ENCODE measurements at regions not wholly inside any gene's neighbourhood (a gene's known extent, or its start where the extent isn't known, plus 50 kb on each side); places are given as distances from the start of the nearest gene placed in this dataset.

DNA sequence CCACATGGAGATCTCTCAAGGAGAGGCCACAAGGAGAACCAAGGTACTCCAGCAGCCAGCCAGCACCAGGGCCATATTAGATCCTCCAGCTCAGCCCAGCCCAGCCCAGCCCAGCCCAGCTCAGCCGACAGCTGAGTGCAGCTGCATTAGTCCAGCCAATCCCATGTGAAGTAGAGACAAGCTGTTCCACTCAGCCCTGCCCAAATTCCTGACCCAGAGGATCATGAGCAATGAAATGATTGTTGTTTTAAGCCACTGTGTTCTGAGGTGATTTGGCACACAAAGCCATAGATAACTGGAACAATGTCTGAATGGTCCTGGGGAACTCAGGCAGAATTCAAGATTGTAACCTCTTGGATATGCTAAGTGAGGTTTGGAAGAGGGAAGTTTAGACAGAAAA, 59.5 kb upstream of the BMP2 start:
- Histone ChIP-seq H4K12ac (ENCODE audit: low read depth, low read length) (no peak overlapping the region), H3K4me1 (ENCODE audit: control insufficient read depth in 1 of 2, insufficient read depth in 2 of 2, low read length in 2 of 2) (peaks cover 8 to 14% of the 10 kb centered on the region in 2 experiments), H3K27ac (ENCODE audit: low read depth, low read length) (no peak overlapping the region), H2BK5ac (ENCODE audit: low read depth, low read length, poor library complexity) (no peak overlapping the region), H3K79me2 (ENCODE audit: control insufficient read depth, insufficient read depth, low read length, poor library complexity) (no peaks in the 10 kb centered on the region), H2BK120ac (ENCODE audit: insufficient read depth, low read length, poor library complexity) (no peak overlapping the region), H3K4ac (ENCODE audit: low read depth, low read length) (no peak overlapping the region), H4K8ac (ENCODE audit: low read depth, low read length) (no peak overlapping the region), H3K18ac (ENCODE audit: low read length) (no peak overlapping the region), H3K9ac (ENCODE audit: low read length) (no peak overlapping the region), H2BK12ac (ENCODE audit: low read length) (no peak overlapping the region), H3K4me3 (ENCODE audit: low read depth, low read length) (no peak overlapping the region), H3K27me3 (ENCODE audit: insufficient read depth, low read length) (no peaks in the 10 kb centered on the region), H2AFZ (ENCODE audit: insufficient read depth, low read length, poor library complexity) (no peak overlapping the region), H3K79me1 (ENCODE audit: low read length) (no peaks in the 10 kb centered on the region), H4K91ac (ENCODE audit: low read depth, low read length) (no peak overlapping the region), H3K36me3 (ENCODE audit: control insufficient read depth in 1 of 2, insufficient read depth in 2 of 2, low read length in 2 of 2) (no peaks in the 10 kb centered on the region), H3K4me2 (ENCODE audit: low read length) (no peak overlapping the region), H2AK5ac (ENCODE audit: low read length) (no peak overlapping the region), H3K9me3 (ENCODE audit: insufficient read depth, low read depth, low read length) (no peaks in the 10 kb centered on the region), H3K23ac (ENCODE audit: low read length) (no peak overlapping the region), H3K14ac (ENCODE audit: low read length) (no peak overlapping the region)
- no CpG with 5 or more reads among the region's 1 CpG for WGBS (ENCODE audit: extremely low coverage, insufficient coverage, insufficient read length)
- DNase-seq, result no peak

DNA sequence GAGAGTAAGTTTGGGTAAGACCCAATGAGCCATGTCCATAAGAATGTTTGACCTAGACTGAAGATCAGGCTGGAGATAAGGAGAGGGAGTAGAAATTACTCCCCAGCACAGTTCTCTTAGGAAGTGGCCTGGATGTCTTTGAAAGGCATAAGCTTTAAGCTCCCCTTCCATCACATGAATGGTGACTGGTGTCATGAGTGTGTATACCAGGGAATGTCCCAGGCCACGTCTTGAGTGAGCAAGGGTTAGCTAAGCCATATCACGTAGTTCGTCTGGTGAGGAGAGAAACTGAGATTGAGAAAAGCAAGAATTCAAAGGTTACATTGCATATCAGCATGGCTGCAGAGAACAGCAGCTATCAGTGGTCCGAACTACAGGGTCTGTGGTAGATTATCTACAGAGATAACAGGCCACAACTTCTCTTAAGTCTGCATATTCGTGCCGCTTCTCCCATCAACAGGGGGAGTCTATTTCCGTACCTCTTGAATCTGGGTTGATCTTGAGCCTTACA, 60.1 kb upstream of the BMP2 start:
- Histone ChIP-seq H3K9ac (ENCODE audit: low read length) (no peak overlapping the region), H4K8ac (ENCODE audit: low read depth, low read length) (no peak overlapping the region), H2BK12ac (ENCODE audit: low read length) (no peak overlapping the region), H3K4ac (ENCODE audit: low read depth, low read length) (no peak overlapping the region), H3K4me3 (ENCODE audit: low read depth, low read length) (no peak overlapping the region), H3K27me3 (ENCODE audit: insufficient read depth, low read length) (no peaks in the 10 kb centered on the region), H3K79me2 (ENCODE audit: control insufficient read depth, insufficient read depth, low read length, poor library complexity) (no peaks in the 10 kb centered on the region), H4K12ac (ENCODE audit: low read depth, low read length) (no peak overlapping the region), H3K4me1 (ENCODE audit: control insufficient read depth in 1 of 2, insufficient read depth in 2 of 2, low read length in 2 of 2) (peaks cover 8 to 14% of the 10 kb centered on the region in 2 experiments), H3K23ac (ENCODE audit: low read length) (no peak overlapping the region), H3K36me3 (ENCODE audit: control insufficient read depth in 1 of 2, insufficient read depth in 2 of 2, low read length in 2 of 2) (no peaks in the 10 kb centered on the region), H2AFZ (ENCODE audit: insufficient read depth, low read length, poor library complexity) (no peak overlapping the region), H3K27ac (ENCODE audit: low read depth, low read length) (no peak overlapping the region), H2AK5ac (ENCODE audit: low read length) (no peak overlapping the region), H3K14ac (ENCODE audit: low read length) (no peak overlapping the region), H2BK5ac (ENCODE audit: low read depth, low read length, poor library complexity) (no peak overlapping the region), H3K9me3 (ENCODE audit: insufficient read depth, low read depth, low read length) (no peaks in the 10 kb centered on the region), H4K91ac (ENCODE audit: low read depth, low read length) (no peak overlapping the region), H3K18ac (ENCODE audit: low read length) (no peak overlapping the region), H2BK120ac (ENCODE audit: insufficient read depth, low read length, poor library complexity) (no peak overlapping the region), H3K79me1 (ENCODE audit: low read length) (no peaks in the 10 kb centered on the region), H3K4me2 (ENCODE audit: low read length) (no peak overlapping the region)
- no peak for DNase-seq
- WGBS (ENCODE audit: extremely low coverage, insufficient coverage, insufficient read length), result no CpG with 5 or more reads among the region's 7 CpGs

DNA sequence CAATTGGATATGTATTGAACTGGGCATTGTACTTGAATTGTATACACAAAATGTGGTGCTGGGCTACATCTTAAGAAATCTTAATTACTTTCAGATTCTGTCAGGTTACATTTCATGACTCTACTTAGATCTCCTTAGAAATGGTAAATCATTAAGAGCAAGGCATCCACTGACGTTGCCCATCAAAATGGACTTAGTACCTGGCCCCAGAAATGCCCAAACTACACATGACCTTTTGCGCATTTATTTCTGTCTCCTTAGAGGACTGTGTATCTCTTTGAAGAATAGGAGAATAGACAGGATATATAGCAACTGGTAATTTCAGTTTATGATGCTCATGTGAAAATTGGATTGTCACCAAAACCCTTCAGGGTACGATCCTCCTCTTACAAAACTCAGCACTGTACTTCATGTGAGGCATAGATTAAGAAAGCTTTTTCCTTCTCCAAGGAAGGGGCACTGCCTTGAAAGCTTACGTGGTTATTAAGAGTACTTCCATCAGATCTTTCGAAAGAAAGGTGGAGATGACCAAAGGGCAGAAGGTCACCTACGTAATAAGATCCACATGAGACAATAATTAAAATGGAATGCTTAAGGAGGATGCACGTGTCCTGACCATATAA, 61.4 kb upstream of the BMP2 start:
- Histone ChIP-seq H3K4me1 (ENCODE audit: control insufficient read depth in 1 of 2, insufficient read depth in 2 of 2, low read length in 2 of 2) (peaks cover 8 to 14% of the 10 kb centered on the region in 2 experiments), H4K12ac (ENCODE audit: low read depth, low read length) (no peak overlapping the region), H3K18ac (ENCODE audit: low read length) (no peak overlapping the region), H3K4me3 (ENCODE audit: low read depth, low read length) (no peak overlapping the region), H4K8ac (ENCODE audit: low read depth, low read length) (no peak overlapping the region), H2BK12ac (ENCODE audit: low read length) (no peak overlapping the region), H3K23ac (ENCODE audit: low read length) (no peak overlapping the region), H4K91ac (ENCODE audit: low read depth, low read length) (no peak overlapping the region), H3K14ac (ENCODE audit: low read length) (no peak overlapping the region), H3K9ac (ENCODE audit: low read length) (no peak overlapping the region), H2AFZ (ENCODE audit: insufficient read depth, low read length, poor library complexity) (no peak overlapping the region), H3K27ac (ENCODE audit: low read depth, low read length) (no peak overlapping the region), H3K36me3 (ENCODE audit: control insufficient read depth in 1 of 2, insufficient read depth in 2 of 2, low read length in 2 of 2) (no peaks in the 10 kb centered on the region), H3K4ac (ENCODE audit: low read depth, low read length) (no peak overlapping the region), H3K9me3 (ENCODE audit: insufficient read depth, low read depth, low read length) (no peaks in the 10 kb centered on the region), H3K79me1 (ENCODE audit: low read length) (no peaks in the 10 kb centered on the region), H2BK5ac (ENCODE audit: low read depth, low read length, poor library complexity) (no peak overlapping the region), H3K27me3 (ENCODE audit: insufficient read depth, low read length) (no peaks in the 10 kb centered on the region), H2BK120ac (ENCODE audit: insufficient read depth, low read length, poor library complexity) (no peak overlapping the region), H2AK5ac (ENCODE audit: low read length) (no peak overlapping the region), H3K4me2 (ENCODE audit: low read length) (no peak overlapping the region), H3K79me2 (ENCODE audit: control insufficient read depth, insufficient read depth, low read length, poor library complexity) (no peaks in the 10 kb centered on the region)
- DNase-seq, result no peak
- no CpG with 5 or more reads among the region's 7 CpGs for WGBS (ENCODE audit: extremely low coverage, insufficient coverage, insufficient read length)

DNA sequence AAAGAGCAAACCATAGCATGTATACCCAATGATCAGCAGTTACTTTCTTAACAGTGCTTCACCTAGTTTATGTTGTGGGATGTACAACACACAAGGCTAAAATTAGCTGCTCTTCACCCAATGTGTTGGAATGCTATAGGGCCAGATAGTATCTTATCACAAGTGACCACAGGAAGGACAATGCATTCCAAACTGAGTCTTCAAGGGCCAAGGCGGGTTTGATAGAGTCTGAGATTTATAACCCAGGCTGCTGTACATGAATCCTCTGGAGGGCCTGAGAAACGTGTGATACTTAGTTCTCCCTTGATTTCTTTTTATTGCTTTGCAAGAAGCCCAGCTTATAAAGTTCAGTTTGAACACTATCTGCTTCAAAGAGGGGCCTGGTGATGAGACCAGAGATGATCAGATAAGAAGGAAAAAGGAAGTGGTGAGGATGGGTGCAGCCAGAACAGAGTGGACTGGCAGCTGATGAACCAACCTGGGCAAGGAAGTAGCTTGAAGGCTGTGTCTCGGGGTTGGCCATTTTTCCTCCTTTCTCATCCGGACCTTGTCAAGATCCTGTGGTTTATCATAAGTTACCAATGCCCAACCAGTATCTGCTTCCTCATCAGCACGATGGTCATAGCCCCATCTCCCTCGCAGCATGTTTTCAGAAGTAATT, 62.2 kb upstream of the BMP2 start:
- H4K12ac ChIP-seq (ENCODE audit: low read depth, low read length), result no peak overlapping the region
- H3K36me3 ChIP-seq (ENCODE audit: control insufficient read depth in 1 of 2, insufficient read depth in 2 of 2, low read length in 2 of 2), result no peaks in the 10 kb centered on the region
- H3K79me2 ChIP-seq (ENCODE audit: control insufficient read depth, insufficient read depth, low read length, poor library complexity), result no peaks in the 10 kb centered on the region
- H3K79me1 ChIP-seq (ENCODE audit: low read length), result no peaks in the 10 kb centered on the region
- H3K9ac ChIP-seq (ENCODE audit: low read length), result no peak overlapping the region
- no peak overlapping the region for H3K4me3 ChIP-seq (ENCODE audit: low read depth, low read length)
- peaks cover 8 to 14% of the 10 kb centered on the region in 2 experiments for H3K4me1 ChIP-seq (ENCODE audit: control insufficient read depth in 1 of 2, insufficient read depth in 2 of 2, low read length in 2 of 2)
- no peak overlapping the region for H2AK5ac ChIP-seq (ENCODE audit: low read length)
- H3K14ac ChIP-seq (ENCODE audit: low read length), result no peak overlapping the region
- no peak overlapping the region for H3K27ac ChIP-seq (ENCODE audit: low read depth, low read length)
- DNase-seq, result no peak
- H3K4ac ChIP-seq (ENCODE audit: low read depth, low read length), result no peak overlapping the region
- H3K9me3 ChIP-seq (ENCODE audit: insufficient read depth, low read depth, low read length), result no peaks in the 10 kb centered on the region
- no CpG with 5 or more reads among the region's 6 CpGs for WGBS (ENCODE audit: extremely low coverage, insufficient coverage, insufficient read length)
- no peak overlapping the region for H2BK5ac ChIP-seq (ENCODE audit: low read depth, low read length, poor library complexity)
- no peak overlapping the region for H4K91ac ChIP-seq (ENCODE audit: low read depth, low read length)
- no peak overlapping the region for H2AFZ ChIP-seq (ENCODE audit: insufficient read depth, low read length, poor library complexity)
- H3K23ac ChIP-seq (ENCODE audit: low read length), result no peak overlapping the region
- no peaks in the 10 kb centered on the region for H3K27me3 ChIP-seq (ENCODE audit: insufficient read depth, low read length)
- H4K8ac ChIP-seq (ENCODE audit: low read depth, low read length), result no peak overlapping the region
- no peak overlapping the region for H2BK120ac ChIP-seq (ENCODE audit: insufficient read depth, low read length, poor library complexity)
- no peak overlapping the region for H3K18ac ChIP-seq (ENCODE audit: low read length)
- H3K4me2 ChIP-seq (ENCODE audit: low read length), result no peak overlapping the region
- H2BK12ac ChIP-seq (ENCODE audit: low read length), result no peak overlapping the region

Measured in trophoblast cell (in vitro differentiated cells and primary cell).